HEK293T (cell line): ENCODE measurements at regions not wholly inside any gene's neighbourhood (a gene's known extent, or its start where the extent isn't known, plus 50 kb on each side); places are given as distances from the start of the nearest gene placed in this dataset.

Source experiments
- BHLHE40 ChIP-seq: fragments of 450-650 bp; IDR thresholded peaks from 2 replicates; pipeline ENCODE4 v1.6.1; 2016; ENCODE audit warnings: mild to moderate bottlenecking, moderate library complexity, borderline replicate concordance
- ELF4 ChIP-seq: fragments of 450-650 bp; IDR thresholded peaks from 2 replicates; pipeline ENCODE4 v1.6.1; 2017; ENCODE audit warnings: antibody characterized with exemption
- FOXA1 ChIP-seq: fragments of 450-650 bp; IDR thresholded peaks from 2 replicates; pipeline ENCODE4 v1.6.1; 2016; ENCODE audit warnings: mild to moderate bottlenecking
- LEF1 ChIP-seq: fragments of 450-650 bp; IDR thresholded peaks from 2 replicates; pipeline ENCODE4 v1.6.1; 2017; ENCODE audit warnings: mild to moderate bottlenecking, borderline replicate concordance
- NFRKB ChIP-seq: fragments of 450-650 bp; IDR thresholded peaks from 2 replicates; pipeline ENCODE4 v1.6.1; 2016; ENCODE audit warnings: mild to moderate bottlenecking, moderate library complexity
- SUZ12 ChIP-seq: fragments of 450-650 bp; IDR thresholded peaks from 2 replicates; pipeline ENCODE4 v1.6.1; 2016; ENCODE audit warnings: mild to moderate bottlenecking

- TF ChIP-seq BHLHE40, result no peak
- no peak for TF ChIP-seq ELF4
- TF ChIP-seq NFRKB, result no peak
- no peak for TF ChIP-seq FOXA1
- no peak for TF ChIP-seq LEF1
- TF ChIP-seq SUZ12, result no peak
Measured at GRCh38 chr10:53284615-53285182, 512.1 kb upstream of the MBL2 start.
